ENCODE measurements at regions not wholly inside any gene's neighbourhood (a gene's known extent, or its start where the extent isn't known, plus 50 kb on each side); places are given as distances from the start of the nearest gene placed in this dataset.

DNA sequence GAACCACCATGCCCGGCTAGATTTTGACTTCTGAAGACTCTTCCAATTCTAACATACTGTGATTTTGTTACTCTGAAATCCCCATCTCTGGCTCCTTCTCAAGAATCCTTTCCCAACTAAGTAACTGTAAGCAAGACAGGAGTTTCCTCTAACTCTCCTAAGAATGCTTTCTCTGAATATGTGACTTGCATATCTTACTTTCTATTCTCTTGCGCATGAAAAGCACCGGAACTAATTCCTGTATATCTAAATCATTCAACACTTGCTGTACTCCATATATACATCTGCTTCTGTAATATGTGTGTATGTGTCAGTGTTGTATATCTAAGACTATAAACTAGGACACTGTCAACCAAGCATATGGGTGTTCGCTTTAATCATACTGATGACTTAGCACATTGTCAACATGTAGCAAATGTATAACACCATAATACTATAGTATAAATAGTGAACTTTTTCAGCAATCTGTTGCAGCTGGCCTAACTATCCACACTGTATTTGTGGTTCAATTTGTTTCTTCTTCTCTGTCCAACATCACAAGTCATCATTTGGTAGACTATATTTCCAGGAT, 108.1 kb upstream of the PRDM1 start:
- 94% methylated on average over 4 of the region's 4 CpGs for WGBS (ENCODE audit: missing lambda C conversion rate)
- no peak for DNase-seq (ENCODE audit: low read depth in 1 of 2, low spot score in 1 of 2)
- ChIA-PET POLR2A (no interaction called here), CTCF (interaction anchor here (1.1 kb wide), 1 partner anchor 9 kb away, joined by 3 read pairs; no protein-coding TSS in a partner anchor)
- H3K4me2 ChIP-seq, result no peak overlapping the region
- no peaks in the 10 kb centered on the region for H3K4me1 ChIP-seq
- H3K9me3 ChIP-seq, result peaks cover 3% of the 10 kb centered on the region; the same call in 1 of the 3 replicates
- ATAC-seq, result no peak
- TF ChIP-seq MAFK (IDR thresholded peaks at IDR 0.05; ENCODE audit: partially characterized antibody) (peak; percentile 42), E2F6 (IDR thresholded peaks at IDR 0.05; ENCODE audit: borderline replicate concordance, low read depth) (no peak)
- FAIRE-seq, result no peak
- H3K4me3 ChIP-seq, result no peak overlapping the region
- no peak overlapping the region for H3K27ac ChIP-seq

- peaks cover 21% of the 10 kb centered on the region for H3K9me3 ChIP-seq
- H3K4me3 ChIP-seq, result no peak overlapping the region
- no peak overlapping the region for H3K4me2 ChIP-seq
- no peak overlapping the region for H3K27ac ChIP-seq
- ChIA-PET POLR2A (no interaction called here), CTCF (no interaction called here)
- 87% methylated on average over 2 of the region's 2 CpGs for whole genome bisulfite sequencing (ENCODE audit: missing lambda C conversion rate)
- ATAC-seq, result no peak
- H3K4me1 ChIP-seq, result no peaks in the 10 kb centered on the region
- DNase-seq (ENCODE audit: low read depth in 1 of 2, low spot score in 1 of 2), result no peak
- TF ChIP-seq BHLHE40 (IDR thresholded peaks at IDR 0.05; ENCODE audit: low read depth, low read length) (no peak), REST (IDR thresholded peaks at IDR 0.05) (no peak), RCOR1 (IDR thresholded peaks at IDR 0.05; ENCODE audit: low read depth, low read length) (no peak), NFE2L2 (conservative IDR thresholded peaks at IDR 0.05; ENCODE audit: low read length) (no peak), POLR2A (IDR thresholded peaks at IDR 0.05; ENCODE audit: low read length) (no peak), JUNB (IDR thresholded peaks at IDR 0.05) (no peak), FOSL2 (IDR thresholded peaks at IDR 0.05) (no peak), FOSL2 (CRISPR knock-in tag; IDR thresholded peaks at IDR 0.05) (no peak), E2F6 (IDR thresholded peaks at IDR 0.05; ENCODE audit: borderline replicate concordance, low read depth) (no peak), MAX (IDR thresholded peaks at IDR 0.05) (no peak), MAFK (IDR thresholded peaks at IDR 0.05; ENCODE audit: partially characterized antibody) (no peak), TP53 (CRISPR knock-in tag; IDR thresholded peaks at IDR 0.05) (no peak), MYC (IDR thresholded peaks at IDR 0.05; ENCODE audit: borderline replicate concordance, low read length) (no peak), EP300 (IDR thresholded peaks at IDR 0.05) (no peak), CBX2 (IDR thresholded peaks at IDR 0.05; ENCODE audit: borderline replicate concordance, low read depth) (no peak), EHMT2 (IDR thresholded peaks at IDR 0.05; ENCODE audit: low read depth) (no peak), NR3C1 (IDR thresholded peaks at IDR 0.05) (no peak), NPAS2 (CRISPR knock-in tag; IDR thresholded peaks at IDR 0.05; ENCODE audit: borderline replicate concordance) (no peak), PBX3 (IDR thresholded peaks at IDR 0.05) (no peak)
- FAIRE-seq, result no peak
Measured at GRCh38 chr6:105974986-105975385, 111.2 kb upstream of the PRDM1 start.
